ENCODE measurements at regions not wholly inside any gene's neighbourhood (a gene's known extent, or its start where the extent isn't known, plus 50 kb on each side); places are given as distances from the start of the nearest gene placed in this dataset.
"Not testable (repeated sequence)": the region's sequence is repeated elsewhere in the genome, so short reads cannot be mapped to it uniquely, and the experiment has no call there.

DNA sequence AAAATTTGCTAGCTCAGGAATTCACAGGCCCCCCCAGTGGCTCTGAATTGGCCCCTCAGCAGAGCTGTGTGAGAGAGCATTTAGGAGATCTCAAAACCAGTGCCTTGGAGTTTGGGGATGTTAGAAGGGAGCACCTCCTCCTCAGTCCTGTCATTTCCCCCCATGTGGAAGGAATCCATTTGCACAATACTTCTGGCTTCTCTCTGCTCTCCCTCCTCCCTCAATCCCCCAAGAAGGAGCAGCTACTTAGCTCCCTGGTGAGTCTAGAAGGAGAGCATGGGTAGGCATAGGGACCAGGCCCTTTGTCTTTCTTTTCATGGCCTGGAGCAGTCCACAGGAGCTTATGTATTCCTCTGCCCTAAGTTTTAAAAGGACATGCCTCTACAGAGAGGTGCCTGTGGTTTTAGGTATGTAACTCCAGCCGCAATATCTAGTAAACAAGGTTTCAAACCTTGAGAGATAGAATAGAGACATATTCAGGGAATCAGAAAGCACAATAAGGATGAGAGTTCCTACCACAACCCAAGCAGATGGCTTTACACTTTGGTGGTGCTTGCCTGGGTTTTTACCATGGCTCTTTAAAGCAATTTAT is 199.4 kb downstream of the FCRL5 start:
- DNase-seq (no peak), ATAC-seq (no peak)
- Histone ChIP-seq H3K4me3 (no peak overlapping the region), H3K27ac (no peak overlapping the region), H3K36me3 (no peaks in the 10 kb centered on the region), H3K4me1 (no peaks in the 10 kb centered on the region), H3K9me3 (no peaks in the 10 kb centered on the region), H3K27me3 (ENCODE audit: low read depth) (no peaks in the 10 kb centered on the region)
- intact Hi-C loops (cut with DNase I) = no loop called here
- TF ChIP-seq, protein P1, sequence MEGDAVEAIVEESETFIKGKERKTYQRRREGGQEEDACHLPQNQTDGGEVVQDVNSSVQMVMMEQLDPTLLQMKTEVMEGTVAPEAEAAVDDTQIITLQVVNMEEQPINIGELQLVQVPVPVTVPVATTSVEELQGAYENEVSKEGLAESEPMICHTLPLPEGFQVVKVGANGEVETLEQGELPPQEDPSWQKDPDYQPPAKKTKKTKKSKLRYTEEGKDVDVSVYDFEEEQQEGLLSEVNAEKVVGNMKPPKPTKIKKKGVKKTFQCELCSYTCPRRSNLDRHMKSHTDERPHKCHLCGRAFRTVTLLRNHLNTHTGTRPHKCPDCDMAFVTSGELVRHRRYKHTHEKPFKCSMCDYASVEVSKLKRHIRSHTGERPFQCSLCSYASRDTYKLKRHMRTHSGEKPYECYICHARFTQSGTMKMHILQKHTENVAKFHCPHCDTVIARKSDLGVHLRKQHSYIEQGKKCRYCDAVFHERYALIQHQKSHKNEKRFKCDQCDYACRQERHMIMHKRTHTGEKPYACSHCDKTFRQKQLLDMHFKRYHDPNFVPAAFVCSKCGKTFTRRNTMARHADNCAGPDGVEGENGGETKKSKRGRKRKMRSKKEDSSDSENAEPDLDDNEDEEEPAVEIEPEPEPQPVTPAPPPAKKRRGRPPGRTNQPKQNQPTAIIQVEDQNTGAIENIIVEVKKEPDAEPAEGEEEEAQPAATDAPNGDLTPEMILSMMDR (IDR thresholded peaks at IDR 0.05) = no peak

DNA sequence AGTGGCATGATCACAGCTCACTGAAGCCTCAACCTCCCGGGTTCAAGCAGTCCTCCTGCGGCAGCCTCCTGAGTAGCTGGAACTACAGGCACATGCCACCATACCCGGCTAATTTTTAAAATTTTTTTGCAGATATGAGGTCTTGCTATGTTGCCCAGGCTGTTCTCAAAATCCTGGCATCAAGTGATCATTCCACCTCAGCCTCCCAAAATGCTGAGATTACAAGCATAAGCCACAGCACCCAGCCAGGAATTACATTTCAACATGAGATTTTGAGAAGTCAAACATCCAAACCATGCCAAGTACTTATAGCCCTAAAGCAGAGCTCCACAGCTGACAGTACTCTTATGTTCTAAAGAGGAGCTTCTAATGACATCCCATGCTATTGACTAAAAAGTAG is 200.1 kb downstream of the FCRL5 start:
- H3K27ac ChIP-seq = no peak overlapping the region
- DNase-seq (no peak), ATAC-seq (no peak)
- H3K9me3 ChIP-seq = no peaks in the 10 kb centered on the region
- no peaks in the 10 kb centered on the region for H3K27me3 ChIP-seq (ENCODE audit: low read depth)
- TF ChIP-seq, protein P1 (IDR thresholded peaks at IDR 0.05) = no peak
- no peaks in the 10 kb centered on the region for H3K36me3 ChIP-seq
- intact Hi-C loops (cut with DNase I) = no loop called here
- no peaks in the 10 kb centered on the region for H3K4me1 ChIP-seq
- no peak overlapping the region for H3K4me3 ChIP-seq

DNA sequence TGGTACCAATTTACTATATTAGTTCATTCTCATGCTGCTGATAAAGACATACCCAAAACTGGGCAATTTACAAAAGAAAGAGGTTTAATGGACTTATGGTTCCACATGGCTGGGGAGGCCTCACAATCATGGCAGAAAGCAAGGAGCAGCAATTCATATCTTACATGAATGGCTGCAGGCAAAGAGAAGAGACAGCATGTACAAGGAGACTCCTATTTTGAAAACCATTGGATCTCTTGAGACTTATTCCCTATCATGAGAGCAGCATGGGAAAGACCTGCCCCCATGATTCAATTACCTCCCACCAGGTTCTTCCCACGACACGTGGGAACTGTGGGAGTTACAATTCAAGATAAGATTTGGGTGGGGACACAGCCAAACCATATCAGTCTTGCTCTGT is 200.5 kb downstream of the FCRL5 start:
- H3K36me3 ChIP-seq; H3K4me1 ChIP-seq; intact Hi-C loops (cut with DNase I); ATAC-seq; H3K27ac ChIP-seq; H3K4me3 ChIP-seq; DNase-seq; H3K9me3 ChIP-seq; H3K27me3 ChIP-seq (ENCODE audit: low read depth): not testable (repeated sequence)

DNA sequence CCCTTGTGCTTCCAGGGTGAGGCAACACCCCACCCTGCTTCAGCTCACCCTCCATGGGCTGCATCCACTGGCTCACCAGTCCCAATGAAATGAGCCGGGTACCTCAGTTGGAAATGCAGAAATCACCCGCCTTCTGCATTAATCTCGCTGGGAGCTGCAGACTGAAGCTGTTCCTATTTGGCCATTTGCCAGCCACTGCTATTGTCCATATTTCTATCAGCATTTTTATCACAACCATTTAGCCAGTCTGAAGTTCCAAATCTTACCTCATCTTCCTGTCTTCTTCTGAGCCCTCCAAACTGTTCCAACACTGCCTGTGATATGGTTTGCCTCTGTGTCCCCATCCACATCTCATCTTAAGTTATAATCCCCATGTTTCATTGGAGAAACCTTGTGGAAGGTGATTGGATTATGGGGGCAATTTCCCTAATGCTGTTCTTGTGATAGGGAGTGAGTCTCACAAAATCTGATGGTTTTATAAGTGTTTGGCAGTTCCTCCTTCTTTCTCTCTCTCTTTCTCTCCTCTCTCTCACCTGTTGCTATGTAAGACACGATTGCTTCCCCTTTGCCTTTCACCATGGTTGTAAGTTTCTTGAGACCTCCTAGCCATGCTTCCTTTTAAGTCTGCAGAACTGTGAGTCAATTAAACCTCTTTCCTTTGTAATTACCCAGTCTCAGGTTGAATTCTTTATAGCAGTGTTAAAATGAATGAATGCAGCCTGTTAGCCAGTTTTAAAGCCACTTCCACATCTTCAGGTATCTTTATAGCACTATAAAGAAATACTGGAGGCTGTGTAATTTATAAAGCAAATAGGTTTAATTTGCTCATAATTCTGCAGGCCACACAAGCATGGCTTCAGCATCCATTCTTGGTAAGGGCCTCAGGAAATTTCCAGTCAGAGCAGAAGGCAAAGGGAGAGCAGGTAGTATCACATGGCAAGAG is 203.5 kb downstream of the FCRL5 start:
- Histone ChIP-seq H3K4me1 (no peaks in the 10 kb centered on the region), H3K27me3 (ENCODE audit: low read depth) (no peaks in the 10 kb centered on the region), H3K27ac (no peak overlapping the region), H3K36me3 (no peaks in the 10 kb centered on the region), H3K9me3 (no peaks in the 10 kb centered on the region), H3K4me3 (no peak overlapping the region)
- ATAC-seq = no peak
- no peak for DNase-seq
- intact Hi-C loops (cut with DNase I) = no loop called here
- TF ChIP-seq, protein P1 (IDR thresholded peaks at IDR 0.05) = no peak

DNA sequence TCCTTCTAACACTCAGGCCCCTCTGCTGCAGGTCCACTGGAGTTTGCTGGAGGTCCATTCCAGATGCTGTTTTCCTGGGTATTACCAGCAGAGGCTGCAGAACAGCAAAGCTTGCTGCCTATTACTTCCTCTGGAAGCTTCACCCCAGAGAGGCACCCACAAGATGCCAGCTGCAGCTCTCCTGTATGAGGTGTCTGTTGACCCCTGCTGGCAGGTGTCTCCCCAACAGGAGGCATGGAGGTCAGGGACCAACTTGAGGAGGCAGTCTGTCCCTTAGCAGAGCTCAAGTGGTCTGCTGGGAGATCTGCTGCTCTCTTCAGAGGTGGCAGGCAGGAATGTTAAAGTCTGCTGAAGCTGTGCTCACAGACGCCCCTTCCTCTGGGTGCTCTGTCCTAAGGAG is 204.8 kb downstream of the FCRL5 start:
- no peak for ATAC-seq
- intact Hi-C loops (cut with DNase I) = no loop called here
- no peaks in the 10 kb centered on the region for H3K27me3 ChIP-seq (ENCODE audit: low read depth)

DNA sequence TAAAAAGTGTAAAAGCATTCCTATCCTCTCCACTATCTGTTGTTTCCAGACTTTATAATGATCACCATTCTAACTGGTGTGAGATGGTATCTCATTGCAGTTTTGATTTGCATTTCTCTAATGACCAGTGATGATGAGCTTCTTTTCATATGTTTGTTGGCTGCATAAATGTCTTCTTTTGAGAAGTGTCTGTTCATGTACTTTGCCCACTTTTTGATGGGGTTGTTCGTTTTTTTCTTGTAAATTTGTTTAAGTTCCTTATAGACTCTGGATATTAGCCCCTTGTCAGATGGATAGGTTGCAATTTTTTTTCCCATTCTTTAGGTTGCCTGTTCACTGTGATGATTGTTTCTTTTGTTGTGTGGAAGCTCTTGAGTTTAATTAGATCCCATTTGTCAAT is 199.6 kb upstream of the ETV3 start:
- H3K27me3 ChIP-seq (ENCODE audit: low read depth); H3K27ac ChIP-seq; H3K36me3 ChIP-seq; DNase-seq; H3K4me1 ChIP-seq; intact Hi-C loops (cut with DNase I); H3K9me3 ChIP-seq; ATAC-seq; H3K4me3 ChIP-seq: not testable (repeated sequence)

More for the DNA sequence above, 204.8 kb downstream of the FCRL5 start:
- H3K9me3 ChIP-seq = no peaks in the 10 kb centered on the region
- no peaks in the 10 kb centered on the region for H3K36me3 ChIP-seq
- H3K4me1 ChIP-seq = no peaks in the 10 kb centered on the region
- no peak overlapping the region for H3K4me3 ChIP-seq
- TF ChIP-seq, protein P1 (IDR thresholded peaks at IDR 0.05) = no peak
- H3K27ac ChIP-seq = no peak overlapping the region
- DNase-seq = no peak
